Peyer's patch (tissue), 4 donors: ENCODE measurements at regions not wholly inside any gene's neighbourhood (a gene's known extent, or its start where the extent isn't known, plus 50 kb on each side); places are given as distances from the start of the nearest gene placed in this dataset.

Experiments
- CTCF ChIP-seq, 6 experiments: fragments of 450-650 bp in 4 of 6; fragments of 200-600 bp in 2 of 6; sonication (generic) in 1 of 6; IDR thresholded peaks; one replicate each; pipeline ENCODE4 v1.5.1; 2017 to 2019; ENCODE audit warnings: antibody characterized with exemption in 6 of 6, mild to moderate bottlenecking in 3 of 6, moderate library complexity in 1 of 6
- POLR2A ChIP-seq, 2 donors: fragments of 450-650 bp; IDR thresholded peaks; one replicate each; pipeline ENCODE4 v1.5.1; 2017; ENCODE audit warnings: antibody characterized with exemption in 2 of 2, mild to moderate bottlenecking in 2 of 2, moderate library complexity in 2 of 2

- TF ChIP-seq CTCF (IDR thresholded peaks at IDR 0.05) (no peak), POLR2A (IDR thresholded peaks at IDR 0.05) (no peak)
Measured at GRCh38 chr6:51479296-51479695, 608.1 kb downstream of the PKHD1 start.
